Activated CD4-positive, alpha-beta memory T cell treated with anti-CD3 and anti-CD28 coated beads, Interleukin-2, amount 10 ng/mL, durations not matched to agents 7 days and 5 days (primary cell): ENCODE measurements at regions not wholly inside any gene's neighbourhood (a gene's known extent, or its start where the extent isn't known, plus 50 kb on each side); places are given as distances from the start of the nearest gene placed in this dataset.

Experiments used
- CTCF ChIA-PET: fragments of 350-600 bp; sonication (Branson Sonifier 250); formaldehyde crosslinking; loops from one replicate; lab custom pipeline; 2021; ENCODE audit warnings: antibody characterized with exemption, inconsistent platforms; lab: Charles Lee
- POLR2A ChIA-PET: fragments of 350-600 bp; sonication (Branson Sonifier 250); formaldehyde crosslinking; loops from one replicate; lab custom pipeline; 2021; ENCODE audit warnings: antibody characterized with exemption; lab: Charles Lee
- DNase-seq: peaks from one replicate; pipeline ENCODE4 v3.0.0-alpha.2; 2020
- H3K27ac Mint-ChIP-seq: one replicate; pipeline ENCODE4 v1.8.0; 2021; ENCODE audit warnings: mild to moderate bottlenecking, mixed read lengths
- H3K27me3 Mint-ChIP-seq: one replicate; pipeline ENCODE4 v1.8.0; 2021; ENCODE audit warnings: mixed read lengths
- H3K36me3 Mint-ChIP-seq: one replicate; pipeline ENCODE4 v1.8.0; 2021; ENCODE audit warnings: low read depth, mixed read lengths
- H3K4me1 Mint-ChIP-seq: one replicate; pipeline ENCODE4 v1.8.0; 2021; ENCODE audit warnings: mixed read lengths
- H3K4me3 Mint-ChIP-seq: one replicate; pipeline ENCODE4 v1.8.0; 2021; ENCODE audit warnings: mild to moderate bottlenecking, mixed read lengths
- H3K9me3 Mint-ChIP-seq: one replicate; pipeline ENCODE4 v1.8.0; 2021; ENCODE audit warnings: mixed read lengths

GRCh38 chr16:64784635-64785034, 337.2 kb downstream of the CDH11 start:
- ChIA-PET CTCF (no interaction called here), POLR2A (no interaction called here)
- no peak for DNase-seq
- H3K9me3 Mint-ChIP-seq, result peaks cover 5% of the 10 kb centered on the region
- H3K36me3 Mint-ChIP-seq, result no peaks in the 10 kb centered on the region
- no peaks in the 10 kb centered on the region for H3K4me1 Mint-ChIP-seq
- no peak overlapping the region for H3K4me3 Mint-ChIP-seq
- no peak overlapping the region for H3K27ac Mint-ChIP-seq
- H3K27me3 Mint-ChIP-seq, result no peaks in the 10 kb centered on the region

DNA sequence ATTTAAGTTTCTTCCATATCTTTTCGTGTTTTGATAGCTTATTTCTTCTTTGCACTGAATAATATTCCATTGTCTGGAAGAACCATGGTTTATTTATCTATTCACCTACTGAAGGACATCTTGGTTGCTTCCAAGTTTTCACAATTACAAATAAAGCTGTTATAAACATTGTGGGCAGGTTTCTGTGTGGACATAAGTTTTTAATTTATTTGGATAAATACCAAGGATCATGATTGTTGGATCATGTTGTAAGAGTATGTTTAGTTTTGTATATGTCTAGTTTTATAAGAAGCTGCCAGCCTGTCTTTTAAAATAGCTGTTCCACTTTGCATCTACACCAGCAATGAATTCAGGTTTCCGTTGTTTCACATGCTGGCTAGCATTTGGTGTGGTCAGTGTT, 339.4 kb downstream of the CDH11 start:
- Mint-ChIP-seq H3K9me3 (peaks cover 5% of the 10 kb centered on the region), H3K27me3 (no peaks in the 10 kb centered on the region), H3K4me1 (no peaks in the 10 kb centered on the region), H3K4me3 (no peak overlapping the region), H3K36me3 (no peaks in the 10 kb centered on the region), H3K27ac (no peak overlapping the region)
- DNase-seq, result no peak
- ChIA-PET POLR2A (no interaction called here), CTCF (no interaction called here)

DNA sequence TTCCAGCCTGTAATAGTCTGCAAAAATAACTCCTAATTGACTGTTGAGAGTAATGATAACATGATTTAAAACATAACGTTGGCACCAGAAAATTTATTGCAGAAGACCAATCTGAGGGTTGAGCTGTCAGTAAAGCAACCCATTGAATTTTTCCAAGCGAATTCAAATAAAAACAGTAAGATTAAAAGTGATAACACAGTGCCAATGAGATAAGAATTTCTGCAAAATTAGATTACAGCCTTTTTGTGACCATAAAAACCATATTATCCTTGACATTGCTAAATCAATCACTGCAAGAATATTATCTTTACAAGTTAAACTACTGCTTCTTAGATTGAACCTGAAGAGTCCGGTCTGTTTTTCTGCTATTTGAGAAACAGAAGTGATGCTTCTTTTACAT, 341.4 kb downstream of the CDH11 start:
- ChIA-PET CTCF (no interaction called here), POLR2A (no interaction called here)
- H3K27me3 Mint-ChIP-seq, result no peaks in the 10 kb centered on the region
- H3K27ac Mint-ChIP-seq, result no peak overlapping the region
- H3K9me3 Mint-ChIP-seq, result no peaks in the 10 kb centered on the region
- no peak for DNase-seq
- H3K4me3 Mint-ChIP-seq, result no peak overlapping the region
- H3K4me1 Mint-ChIP-seq, result no peaks in the 10 kb centered on the region
- H3K36me3 Mint-ChIP-seq, result no peaks in the 10 kb centered on the region

DNA sequence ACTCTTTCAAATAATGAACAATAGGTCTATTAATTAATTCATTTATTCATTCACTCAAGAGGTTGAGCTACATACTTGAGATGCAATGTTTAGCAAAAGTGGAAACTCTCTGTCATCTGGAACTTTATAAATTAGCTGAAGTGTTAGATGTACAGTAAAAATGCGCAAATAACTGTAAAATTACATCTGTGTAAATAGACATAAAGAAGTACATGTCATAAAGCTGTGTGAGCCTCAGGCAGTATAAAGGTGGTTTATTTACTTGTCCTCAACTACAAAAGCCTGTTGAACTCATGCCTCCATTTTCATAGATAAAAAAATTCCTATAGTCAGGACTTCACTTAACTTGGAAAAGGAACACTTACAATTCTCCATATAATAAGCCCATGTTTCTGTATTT, 343.1 kb downstream of the CDH11 start:
- no peaks in the 10 kb centered on the region for H3K4me1 Mint-ChIP-seq
- ChIA-PET POLR2A (no interaction called here), CTCF (no interaction called here)
- no peaks in the 10 kb centered on the region for H3K27me3 Mint-ChIP-seq
- H3K36me3 Mint-ChIP-seq, result no peaks in the 10 kb centered on the region
- H3K9me3 Mint-ChIP-seq, result peaks cover 5% of the 10 kb centered on the region
- H3K27ac Mint-ChIP-seq, result no peak overlapping the region
- no peak for DNase-seq
- H3K4me3 Mint-ChIP-seq, result no peak overlapping the region

GRCh38 chr16:64773638-64774037, 348.2 kb downstream of the CDH11 start:
- H3K36me3 Mint-ChIP-seq, result no peaks in the 10 kb centered on the region
- H3K27me3 Mint-ChIP-seq, result no peaks in the 10 kb centered on the region
- ChIA-PET CTCF (no interaction called here), POLR2A (no interaction called here)
- no peak overlapping the region for H3K27ac Mint-ChIP-seq
- DNase-seq, result no peak
- no peak overlapping the region for H3K4me3 Mint-ChIP-seq
- H3K4me1 Mint-ChIP-seq, result no peaks in the 10 kb centered on the region
- peaks cover 10% of the 10 kb centered on the region for H3K9me3 Mint-ChIP-seq

- H3K9me3 Mint-ChIP-seq, result peaks cover 10% of the 10 kb centered on the region
- no peak for DNase-seq
- no peak overlapping the region for H3K4me3 Mint-ChIP-seq
- no peaks in the 10 kb centered on the region for H3K4me1 Mint-ChIP-seq
- H3K27ac Mint-ChIP-seq, result no peak overlapping the region
- ChIA-PET CTCF (no interaction called here), POLR2A (no interaction called here)
- no peaks in the 10 kb centered on the region for H3K27me3 Mint-ChIP-seq
- no peaks in the 10 kb centered on the region for H3K36me3 Mint-ChIP-seq
Measured at GRCh38 chr16:64773184-64773583, 348.7 kb downstream of the CDH11 start.

GRCh38 chr16:64771273-64771672, 350.6 kb downstream of the CDH11 start:
- no peak for DNase-seq
- ChIA-PET POLR2A (no interaction called here), CTCF (no interaction called here)
- no peaks in the 10 kb centered on the region for H3K36me3 Mint-ChIP-seq
- H3K4me3 Mint-ChIP-seq, result no peak overlapping the region
- H3K4me1 Mint-ChIP-seq, result no peaks in the 10 kb centered on the region
- H3K27ac Mint-ChIP-seq, result no peak overlapping the region
- no peaks in the 10 kb centered on the region for H3K27me3 Mint-ChIP-seq
- peaks cover 17% of the 10 kb centered on the region for H3K9me3 Mint-ChIP-seq

- Mint-ChIP-seq H3K27ac (no peak overlapping the region), H3K4me3 (no peak overlapping the region), H3K36me3 (no peaks in the 10 kb centered on the region), H3K4me1 (no peaks in the 10 kb centered on the region), H3K27me3 (no peaks in the 10 kb centered on the region), H3K9me3 (peaks cover 15% of the 10 kb centered on the region)
- DNase-seq, result no peak
- POLR2A ChIA-PET, result no interaction called here
- CTCF ChIA-PET, result no interaction called here
Measured at GRCh38 chr16:64762211-64762610, 359.7 kb downstream of the CDH11 start.

DNA sequence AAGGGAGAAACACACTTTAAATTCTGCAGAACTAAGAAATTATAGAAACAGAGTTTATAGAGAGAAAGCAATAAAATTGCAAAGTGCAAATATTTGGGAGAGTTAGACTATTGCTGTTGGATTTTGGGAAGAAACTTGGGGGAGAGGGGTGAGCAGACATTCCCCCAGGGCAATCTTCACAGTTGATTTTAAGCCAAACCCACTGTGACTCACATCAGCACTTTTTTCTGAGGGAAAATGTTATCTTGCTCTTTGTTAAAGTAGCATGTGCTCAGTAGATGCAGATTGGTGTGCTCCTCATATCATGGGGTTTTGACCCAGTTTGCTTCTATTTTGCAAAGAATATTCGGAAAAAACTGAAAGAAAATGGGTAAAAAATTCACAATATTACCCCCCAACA, 367.6 kb downstream of the CDH11 start:
- no peak overlapping the region for H3K4me3 Mint-ChIP-seq
- H3K36me3 Mint-ChIP-seq, result no peaks in the 10 kb centered on the region
- H3K27ac Mint-ChIP-seq, result no peak overlapping the region
- H3K9me3 Mint-ChIP-seq, result peaks cover 13% of the 10 kb centered on the region
- H3K27me3 Mint-ChIP-seq, result no peaks in the 10 kb centered on the region
- H3K4me1 Mint-ChIP-seq, result no peaks in the 10 kb centered on the region
- POLR2A ChIA-PET, result no interaction called here
- CTCF ChIA-PET, result no interaction called here
- no peak for DNase-seq

GRCh38 chr16:64751906-64752305, 370.0 kb downstream of the CDH11 start:
- ChIA-PET POLR2A (no interaction called here), CTCF (no interaction called here)
- Mint-ChIP-seq H3K27ac (no peak overlapping the region), H3K4me1 (no peaks in the 10 kb centered on the region), H3K4me3 (no peak overlapping the region), H3K27me3 (no peaks in the 10 kb centered on the region), H3K9me3 (peaks cover 16% of the 10 kb centered on the region), H3K36me3 (no peaks in the 10 kb centered on the region)
- no peak for DNase-seq

DNA sequence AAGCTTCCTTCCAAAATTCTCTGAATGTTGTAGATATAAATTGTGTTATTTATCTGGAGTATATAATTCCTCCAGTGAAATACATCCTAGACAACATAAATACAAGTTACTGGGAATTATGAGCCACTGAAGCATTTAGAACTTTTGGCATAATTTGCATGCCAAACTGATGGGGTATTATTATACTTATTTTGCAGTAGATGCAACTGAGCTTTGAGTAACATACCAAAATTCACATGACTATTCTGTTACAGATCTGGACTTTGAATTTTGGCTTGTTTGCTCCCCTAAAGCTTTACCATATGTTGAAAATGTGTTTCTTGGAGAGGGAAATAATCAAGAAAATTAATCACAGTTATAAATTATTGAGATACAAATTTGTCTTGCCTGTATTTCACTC, 372.5 kb downstream of the CDH11 start:
- CTCF ChIA-PET, result no interaction called here
- POLR2A ChIA-PET, result no interaction called here
- Mint-ChIP-seq H3K4me1 (no peaks in the 10 kb centered on the region), H3K27ac (no peak overlapping the region), H3K9me3 (peaks cover 13% of the 10 kb centered on the region), H3K4me3 (no peak overlapping the region), H3K27me3 (no peaks in the 10 kb centered on the region), H3K36me3 (no peaks in the 10 kb centered on the region)
- DNase-seq, result no peak

GRCh38 chr16:64745258-64745930, 376.5 kb downstream of the CDH11 start:
- no peaks in the 10 kb centered on the region for H3K4me1 Mint-ChIP-seq
- no peak overlapping the region for H3K4me3 Mint-ChIP-seq
- CTCF ChIA-PET, result no interaction called here
- no peaks in the 10 kb centered on the region for H3K27me3 Mint-ChIP-seq
- no peak for DNase-seq
- POLR2A ChIA-PET, result no interaction called here
- no peaks in the 10 kb centered on the region for H3K36me3 Mint-ChIP-seq
- H3K27ac Mint-ChIP-seq, result no peak overlapping the region
- H3K9me3 Mint-ChIP-seq, result peaks cover 14% of the 10 kb centered on the region

DNA sequence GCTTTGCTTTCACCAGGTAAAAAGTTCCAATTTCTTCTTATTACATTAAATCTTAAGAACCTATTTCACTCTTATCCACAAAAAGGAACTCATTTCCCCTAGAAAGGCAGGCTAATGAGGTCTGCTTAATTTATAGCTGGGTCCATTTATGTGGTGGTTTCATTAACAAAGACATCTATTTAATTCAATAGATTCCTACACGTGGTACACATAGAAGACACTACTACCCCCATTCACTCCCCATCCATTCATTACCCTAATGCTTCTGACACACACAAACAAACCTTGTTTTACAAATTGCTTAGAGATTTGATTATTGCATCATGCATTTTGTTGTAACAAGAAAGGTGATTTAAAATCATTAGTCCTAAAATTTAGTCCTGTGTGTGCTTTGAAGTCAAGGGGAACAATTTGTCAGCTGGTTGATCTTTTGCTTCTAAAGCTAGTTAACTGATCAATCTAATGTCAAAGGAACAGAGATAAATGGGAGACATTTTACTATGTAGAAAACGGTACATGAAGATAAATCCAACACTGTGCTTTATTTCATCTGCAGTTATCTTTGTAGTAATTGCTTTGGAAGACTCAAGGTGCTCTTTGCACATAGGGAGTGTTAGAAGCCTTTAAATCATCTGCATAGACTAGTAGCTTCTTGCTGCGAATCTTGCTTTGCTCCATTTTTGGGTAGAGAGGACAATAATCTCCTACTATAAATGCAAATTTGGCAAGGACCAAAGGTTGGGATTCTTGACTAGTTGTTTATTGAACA, 379.2 kb downstream of the CDH11 start:
- H3K4me1 Mint-ChIP-seq, result no peaks in the 10 kb centered on the region
- no peak overlapping the region for H3K4me3 Mint-ChIP-seq
- peaks cover 14% of the 10 kb centered on the region for H3K9me3 Mint-ChIP-seq
- H3K27me3 Mint-ChIP-seq, result no peaks in the 10 kb centered on the region
- no peak for DNase-seq
- ChIA-PET CTCF (no interaction called here), POLR2A (no interaction called here)
- no peaks in the 10 kb centered on the region for H3K36me3 Mint-ChIP-seq
- no peak overlapping the region for H3K27ac Mint-ChIP-seq

GRCh38 chr16:64740261-64740660, 381.6 kb downstream of the CDH11 start:
- POLR2A ChIA-PET, result no interaction called here
- Mint-ChIP-seq H3K9me3 (peaks cover 12% of the 10 kb centered on the region), H3K4me3 (no peak overlapping the region), H3K27me3 (no peaks in the 10 kb centered on the region), H3K36me3 (no peaks in the 10 kb centered on the region), H3K4me1 (no peaks in the 10 kb centered on the region), H3K27ac (no peak overlapping the region)
- no peak for DNase-seq
- CTCF ChIA-PET, result no interaction called here
